Tibial nerve (tissue), 4 donors: ENCODE measurements at regions not wholly inside any gene's neighbourhood (a gene's known extent, or its start where the extent isn't known, plus 50 kb on each side); places are given as distances from the start of the nearest gene placed in this dataset.

ENCODE experiments used
- DNase-seq, 2 donors: peaks; one replicate each; pipeline ENCODE4 v3.0.0-alpha.2; 2019; ENCODE audit warnings: low spot score in 2 of 2
- H3K27ac ChIP-seq, 4 donors: fragments of 200-600 bp; sonication (generic) in 3 of 4; one replicate each; pipeline ENCODE4 v1.5.1; 2017 to 2019; ENCODE audit warnings: mild to moderate bottlenecking in 1 of 4
- H3K27me3 ChIP-seq, 2 donors: fragments of 200-600 bp; sonication (generic) in 1 of 2; one replicate each; pipeline versions ENCODE4 v1.5.1 to v1.6.0; 2017 to 2019
- H3K36me3 ChIP-seq, 3 donors: fragments of 200-600 bp; sonication (generic); one replicate each; pipeline ENCODE4 v1.5.1; 2018 to 2019
- H3K4me1 ChIP-seq, 4 donors: fragments of 200-600 bp; sonication (generic) in 3 of 4; one replicate each; pipeline ENCODE4 v1.5.1; 2017 to 2019
- H3K4me3 ChIP-seq, 4 donors: fragments of 200-600 bp; sonication (generic) in 3 of 4; one replicate each; pipeline ENCODE4 v1.5.1; 2017 to 2019; ENCODE audit warnings: mild to moderate bottlenecking in 1 of 4, moderate library complexity in 1 of 4
- H3K9me3 ChIP-seq, 4 donors: fragments of 200-600 bp; sonication (generic) in 3 of 4; one replicate each; pipeline ENCODE4 v1.5.1; 2017 to 2019
- CTCF ChIP-seq, 5 experiments: fragments of 200-600 bp in 3 of 5; fragments of 450-650 bp in 2 of 5; sonication (generic) in 3 of 5; IDR thresholded peaks; one replicate each; pipeline ENCODE4 v1.5.1; 2016 to 2019; ENCODE audit warnings: antibody characterized with exemption in 5 of 5, mild to moderate bottlenecking in 3 of 5, moderate library complexity in 2 of 5
- EP300 ChIP-seq, 2 donors: sonication (generic); formaldehyde crosslinking; IDR thresholded peaks; one replicate each; pipeline ENCODE4 v1.6.1; 2017; ENCODE audit warnings: antibody characterized with exemption in 2 of 2, mild to moderate bottlenecking in 1 of 2
- POLR2A ChIP-seq, 2 donors: fragments of 450-650 bp; IDR thresholded peaks; one replicate each; pipeline ENCODE4 v1.6.1; 2017; ENCODE audit warnings: antibody characterized with exemption in 2 of 2, mild to moderate bottlenecking in 2 of 2, moderate library complexity in 2 of 2
- WGBS, 2 donors: methylation state at CpG; one replicate each; pipeline ENCODE4 v1.1.5; 2018; 5-methylcytosine and 5-hydroxymethylcytosine counted together

GRCh38 chr5:117177302-117177701 is 602.7 kb upstream of the SEMA6A start:
- no peaks in the 10 kb centered on the region for H3K27me3 ChIP-seq
- no peak overlapping the region for H3K27ac ChIP-seq
- no peaks in the 10 kb centered on the region for H3K36me3 ChIP-seq
- TF ChIP-seq CTCF (IDR thresholded peaks at IDR 0.05) = no peak
- TF ChIP-seq POLR2A (IDR thresholded peaks at IDR 0.05) = no peak
- TF ChIP-seq EP300 (IDR thresholded peaks at IDR 0.05) = no peak
- H3K9me3 ChIP-seq = no peaks in the 10 kb centered on the region
- DNase-seq = no peak
- H3K4me3 ChIP-seq = no peak overlapping the region
- WGBS, 2 donors = 97 to 98% methylated on average over 1 of the region's 1 CpG
- no peaks in the 10 kb centered on the region for H3K4me1 ChIP-seq

- no peak overlapping the region for H3K4me3 ChIP-seq
- no peaks in the 10 kb centered on the region for H3K36me3 ChIP-seq
- no peaks in the 10 kb centered on the region for H3K27me3 ChIP-seq
- TF ChIP-seq EP300 (IDR thresholded peaks at IDR 0.05) = no peak
- no peak for TF ChIP-seq CTCF (IDR thresholded peaks at IDR 0.05)
- no peak for TF ChIP-seq POLR2A (IDR thresholded peaks at IDR 0.05)
- WGBS, 2 donors = 94 to 96% methylated on average over 4 of the region's 4 CpGs
- H3K27ac ChIP-seq = no peak overlapping the region
- DNase-seq = no peak
- peaks cover 0 to 3% (median 0%) of the 10 kb centered on the region in 4 donors for H3K4me1 ChIP-seq
- no peaks in the 10 kb centered on the region for H3K9me3 ChIP-seq
These were observed 590.4 kb upstream of the SEMA6A start for GRCh38 chr5:117165068-117165467.

GRCh38 chr5:117161718-117162335 is 587.2 kb upstream of the SEMA6A start:
- Histone ChIP-seq H3K27me3 (no peaks in the 10 kb centered on the region), H3K36me3 (no peaks in the 10 kb centered on the region), H3K4me1 (peaks cover 0 to 3% (median 0%) of the 10 kb centered on the region in 4 donors), H3K27ac (no peak overlapping the region), H3K4me3 (no peak overlapping the region), H3K9me3 (no peaks in the 10 kb centered on the region)
- no peak for DNase-seq
- WGBS, 2 donors = 41 to 52% methylated on average over 7 of the region's 7 CpGs
- no peak for TF ChIP-seq CTCF (IDR thresholded peaks at IDR 0.05)
- TF ChIP-seq POLR2A (IDR thresholded peaks at IDR 0.05) = no peak
- TF ChIP-seq EP300 (IDR thresholded peaks at IDR 0.05) = no peak

GRCh38 chr5:117160391-117160790 is 585.8 kb upstream of the SEMA6A start:
- 48 to 54% methylated on average over 2 of the region's 2 CpGs for WGBS, 2 donors

More at GRCh38 chr5:117160391-117160790, 585.8 kb upstream of the SEMA6A start:
- Histone ChIP-seq H3K27ac (no peak overlapping the region), H3K4me1 (peaks cover 0 to 3% (median 0%) of the 10 kb centered on the region in 4 donors), H3K4me3 (no peak overlapping the region), H3K9me3 (no peaks in the 10 kb centered on the region), H3K36me3 (no peaks in the 10 kb centered on the region), H3K27me3 (no peaks in the 10 kb centered on the region)
- TF ChIP-seq EP300 (IDR thresholded peaks at IDR 0.05) (no peak), CTCF (IDR thresholded peaks at IDR 0.05) (no peak), POLR2A (IDR thresholded peaks at IDR 0.05) (no peak)
- no peak for DNase-seq
